GM12878 (cell line): ENCODE measurements at regions not wholly inside any gene's neighbourhood (a gene's known extent, or its start where the extent isn't known, plus 50 kb on each side); places are given as distances from the start of the nearest gene placed in this dataset.

Source experiments
- ATAC-seq: fragments of 200-7000 bp; cut with Tn5 transposase; 3 replicates; pipeline ENCODE4 v1.9.1; 2020; ENCODE audit warnings: mild to moderate bottlenecking, moderate library complexity
- BruUV-seq: library from RNA; stranded (reverse); fragments of 400-500 nt; replicated peaks from 2 replicates; lab custom pipeline; 2021; lab: Mats Ljungman, UMichigan
- CTCF ChIA-PET: fragments of 300-600 bp; sonication (Branson Sonifier 250); formaldehyde crosslinking; extraction: SDS; loops from one replicate; lab custom pipeline; 2021; ENCODE audit warnings: inconsistent platforms; lab: Yijun Ruan, JAX
- POLR2A ChIA-PET: fragments of 350-600 bp; formaldehyde crosslinking; extraction: SDS; loops from one replicate; lab custom pipeline; 2021; ENCODE audit warnings: inconsistent platforms; lab: Charles Lee
- RAD21 ChIA-PET: fragments of 300-600 bp; sonication (Branson Sonifier 250); formaldehyde crosslinking; loops from one replicate; lab custom pipeline; 2023; ENCODE audit warnings: antibody characterized with exemption; ENCODE audit not compliant: unreplicated experiment; lab: Charles Lee
- SMC1A ChIA-PET: fragments of 300-600 bp; sonication (Branson Sonifier 250); formaldehyde crosslinking; loops from one replicate; lab custom pipeline; 2023; ENCODE audit not compliant: unreplicated experiment, uncharacterized antibody; lab: Charles Lee
- DNase-seq: peaks from one replicate; pipeline ENCODE4 v3.0.0-alpha.2; 2011; ENCODE audit warnings: low read depth, low spot score
- FAIRE-seq: peaks from 3 replicates; lab custom pipeline; 2011; peaks lifted over from hg19 to GRCh38; lab: Jason Lieb, UNC
- H2AFZ ChIP-seq: 2 replicates; pipeline ENCODE4 v1.6.0; 2011; ENCODE audit warnings: low read depth, low read length, control low read depth; ENCODE audit not compliant: control insufficient read depth
- H3K27ac ChIP-seq: 2 replicates; pipeline ENCODE4 v1.5.1; 2011; ENCODE audit warnings: control low read depth; ENCODE audit not compliant: control insufficient read depth, insufficient read depth
- H3K27me3 ChIP-seq, 2 experiments: replicated peaks in 1 of 2; 2 replicates each; pipeline versions ENCODE4 v1.6.0 to v1.6.1; 2011; ENCODE audit warnings: low read length in 1 of 2; ENCODE audit not compliant: control insufficient read depth in 2 of 2, insufficient read depth in 2 of 2
- H3K36me3 ChIP-seq, 2 experiments: 2 replicates each; pipeline ENCODE4 v1.5.1; 2011; ENCODE audit warnings: low read length in 1 of 2; ENCODE audit not compliant: control insufficient read depth in 2 of 2, insufficient read depth in 2 of 2
- H3K4me1 ChIP-seq: 2 replicates; pipeline ENCODE4 v1.6.1; 2011; ENCODE audit warnings: mild to moderate bottlenecking, low read length, moderate library complexity, mixed read lengths; ENCODE audit not compliant: control insufficient read depth, insufficient read depth
- H3K4me2 ChIP-seq: 2 replicates; pipeline ENCODE4 v1.6.0; 2011; ENCODE audit warnings: control low read depth; ENCODE audit not compliant: control insufficient read depth, insufficient read depth
- H3K4me3 ChIP-seq: fragments of 200-600 bp; sonication (generic); 2 replicates; pipeline ENCODE4 v1.5.1; 2016
- H3K79me2 ChIP-seq: 2 replicates; pipeline ENCODE4 v1.6.0; 2011; ENCODE audit warnings: low read length; ENCODE audit not compliant: control insufficient read depth, insufficient read depth
- H3K9ac ChIP-seq: 2 replicates; pipeline ENCODE4 v1.8.0; 2011; ENCODE audit warnings: low read length, control low read depth, mixed read lengths; ENCODE audit not compliant: control insufficient read depth, insufficient read depth
- H3K9me3 ChIP-seq: replicated peaks from 3 replicates; pipeline ENCODE4 v1.5.1; 2011; ENCODE audit warnings: mild to moderate bottlenecking, low read length; ENCODE audit not compliant: control insufficient read depth, insufficient read depth
- H4K20me1 ChIP-seq: 2 replicates; pipeline ENCODE4 v1.6.0; 2011; ENCODE audit not compliant: control insufficient read depth, insufficient read depth
- HCFC1 ChIP-seq: fragments of 150-350 bp; IDR thresholded peaks from 2 replicates; pipeline ENCODE4 v1.6.1; 2014; ENCODE audit warnings: low read length
- KLF5 ChIP-seq: fragments of 450-650 bp; IDR thresholded peaks from 2 replicates; pipeline ENCODE4 v1.6.1; 2014; ENCODE audit warnings: mild to moderate bottlenecking; ENCODE audit not compliant: partially characterized antibody
- LARP7 ChIP-seq: fragments of 450-650 bp; IDR thresholded peaks from 2 replicates; pipeline ENCODE4 v1.6.1; 2017; ENCODE audit warnings: mild to moderate bottlenecking
- NBN ChIP-seq: fragments of 450-650 bp; IDR thresholded peaks from 2 replicates; pipeline ENCODE4 v1.6.1; 2016
- SIN3A ChIP-seq: IDR thresholded peaks from 2 replicates; pipeline ENCODE4 v1.6.1; 2012; ENCODE audit warnings: low read depth, low read length, improper control_type of control experiment
- TCF12 ChIP-seq: IDR thresholded peaks from 2 replicates; pipeline ENCODE4 v1.6.1; 2011; ENCODE audit warnings: low read depth, mild to moderate bottlenecking, low read length
- YY1 ChIP-seq: IDR thresholded peaks from 2 replicates; pipeline ENCODE4 v1.6.1; 2011; ENCODE audit warnings: low read depth, mild to moderate bottlenecking, low read length
- ZNF207 ChIP-seq: fragments of 450-650 bp; IDR thresholded peaks from 2 replicates; pipeline ENCODE4 v1.6.1; 2014; ENCODE audit warnings: antibody characterized with exemption, mild to moderate bottlenecking, borderline replicate concordance
- WGBS: methylation state at CpG from one replicate; pipeline ENCODE4 v1.1.6; 2016; ENCODE audit warnings: low lambda C conversion rate; ENCODE audit not compliant: insufficient replicate concordance, insufficient coverage; ENCODE audit errors: missing lambda C conversion rate; 5-methylcytosine and 5-hydroxymethylcytosine counted together
- in situ Hi-C: fragments of 300-500 bp; cut with MboI; formaldehyde crosslinking; loops from 9 replicates; pipeline ENCODE4 v1.14.3; 2018; ENCODE audit warnings: mixed read lengths
- intact Hi-C: fragments of 100-400 bp; cut with micrococcal nuclease; formaldehyde crosslinking; loops from one replicate; pipeline ENCODE4 v1.14.2; 2022; ENCODE audit not compliant: unreplicated experiment
- TF ChIP-seq, protein P1 (sequence below): IDR thresholded peaks from 2 replicates; pipeline ENCODE4 v1.6.1; 2011; ENCODE audit warnings: low read depth, low read length, improper control_type of control experiment, borderline replicate concordance
- TF ChIP-seq, protein P2 (sequence below): fragments of 150-350 bp; IDR thresholded peaks from 2 replicates; pipeline ENCODE4 v1.6.1; 2014; ENCODE audit warnings: mild to moderate bottlenecking, low read depth, low read length
- TF ChIP-seq, protein P3 (sequence below): IDR thresholded peaks from 2 replicates; pipeline ENCODE4 v1.6.1; 2011; ENCODE audit warnings: borderline replicate concordance, low read depth, mild to moderate bottlenecking, moderate library complexity, mixed read lengths, low read length; ENCODE audit not compliant: insufficient read depth; ENCODE audit errors: extremely low read length
- TF ChIP-seq, protein P4 (sequence below): fragments of 450-650 bp; IDR thresholded peaks from 2 replicates; pipeline ENCODE4 v1.6.1; 2018; ENCODE audit warnings: borderline replicate concordance, mild to moderate bottlenecking; ENCODE audit not compliant: partially characterized antibody
- TF ChIP-seq, protein P5 (sequence below): fragments of 450-650 bp; IDR thresholded peaks from 2 replicates; pipeline ENCODE4 v1.6.1; 2018; ENCODE audit warnings: mild to moderate bottlenecking, low read depth, moderate library complexity; ENCODE audit not compliant: partially characterized antibody

- no peak for FAIRE-seq
- DNase-seq = no peak
- Histone ChIP-seq H2AFZ (no peak overlapping the region), H3K4me1 (no peaks in the 10 kb centered on the region), H3K9ac (no peak overlapping the region), H3K79me2 (no peaks in the 10 kb centered on the region), H3K27ac (no peak overlapping the region), H4K20me1 (no peaks in the 10 kb centered on the region), H3K36me3 (no peaks in the 10 kb centered on the region), H3K9me3 (no peaks in the 10 kb centered on the region), H3K4me2 (no peak overlapping the region), H3K4me3 (no peak overlapping the region), H3K27me3 (no peaks in the 10 kb centered on the region)
- BruUV-seq = no TSS peak
- no peak; the same call in 2 of the 3 replicates for ATAC-seq
- 21% methylated on average over 8 of the region's 8 CpGs for WGBS
- ChIA-PET POLR2A (interaction anchor here (0.6 kb wide), 1 partner anchor 79 kb away, joined by 3 read pairs; no protein-coding TSS in a partner anchor), SMC1A (interaction anchor here (0.6 to 1.8 kb wide), 11 partner anchors 8 to 706 kb away, joined by 3 to 9 read pairs (median 3); no protein-coding TSS in a partner anchor), CTCF (interaction anchor here (1.6 to 2.2 kb wide), 2 partner anchors 21 to 514 kb away, joined by 4 to 6 read pairs; no protein-coding TSS in a partner anchor), RAD21 (interaction anchor here (1.4 to 3.0 kb wide), 4 partner anchors 15 to 514 kb away, joined by 3 to 10 read pairs (median 4); no protein-coding TSS in a partner anchor)
- intact Hi-C loops (no loop called here), in situ Hi-C loops (no loop called here)
- TF ChIP-seq, protein P1, sequence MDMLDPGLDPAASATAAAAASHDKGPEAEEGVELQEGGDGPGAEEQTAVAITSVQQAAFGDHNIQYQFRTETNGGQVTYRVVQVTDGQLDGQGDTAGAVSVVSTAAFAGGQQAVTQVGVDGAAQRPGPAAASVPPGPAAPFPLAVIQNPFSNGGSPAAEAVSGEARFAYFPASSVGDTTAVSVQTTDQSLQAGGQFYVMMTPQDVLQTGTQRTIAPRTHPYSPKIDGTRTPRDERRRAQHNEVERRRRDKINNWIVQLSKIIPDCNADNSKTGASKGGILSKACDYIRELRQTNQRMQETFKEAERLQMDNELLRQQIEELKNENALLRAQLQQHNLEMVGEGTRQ = no peak
- TF ChIP-seq, protein P2, sequence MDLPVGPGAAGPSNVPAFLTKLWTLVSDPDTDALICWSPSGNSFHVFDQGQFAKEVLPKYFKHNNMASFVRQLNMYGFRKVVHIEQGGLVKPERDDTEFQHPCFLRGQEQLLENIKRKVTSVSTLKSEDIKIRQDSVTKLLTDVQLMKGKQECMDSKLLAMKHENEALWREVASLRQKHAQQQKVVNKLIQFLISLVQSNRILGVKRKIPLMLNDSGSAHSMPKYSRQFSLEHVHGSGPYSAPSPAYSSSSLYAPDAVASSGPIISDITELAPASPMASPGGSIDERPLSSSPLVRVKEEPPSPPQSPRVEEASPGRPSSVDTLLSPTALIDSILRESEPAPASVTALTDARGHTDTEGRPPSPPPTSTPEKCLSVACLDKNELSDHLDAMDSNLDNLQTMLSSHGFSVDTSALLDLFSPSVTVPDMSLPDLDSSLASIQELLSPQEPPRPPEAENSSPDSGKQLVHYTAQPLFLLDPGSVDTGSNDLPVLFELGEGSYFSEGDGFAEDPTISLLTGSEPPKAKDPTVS = no peak
- TF ChIP-seq, protein P3, sequence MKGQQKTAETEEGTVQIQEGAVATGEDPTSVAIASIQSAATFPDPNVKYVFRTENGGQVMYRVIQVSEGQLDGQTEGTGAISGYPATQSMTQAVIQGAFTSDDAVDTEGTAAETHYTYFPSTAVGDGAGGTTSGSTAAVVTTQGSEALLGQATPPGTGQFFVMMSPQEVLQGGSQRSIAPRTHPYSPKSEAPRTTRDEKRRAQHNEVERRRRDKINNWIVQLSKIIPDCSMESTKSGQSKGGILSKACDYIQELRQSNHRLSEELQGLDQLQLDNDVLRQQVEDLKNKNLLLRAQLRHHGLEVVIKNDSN = no peak
- TF ChIP-seq, protein P4, sequence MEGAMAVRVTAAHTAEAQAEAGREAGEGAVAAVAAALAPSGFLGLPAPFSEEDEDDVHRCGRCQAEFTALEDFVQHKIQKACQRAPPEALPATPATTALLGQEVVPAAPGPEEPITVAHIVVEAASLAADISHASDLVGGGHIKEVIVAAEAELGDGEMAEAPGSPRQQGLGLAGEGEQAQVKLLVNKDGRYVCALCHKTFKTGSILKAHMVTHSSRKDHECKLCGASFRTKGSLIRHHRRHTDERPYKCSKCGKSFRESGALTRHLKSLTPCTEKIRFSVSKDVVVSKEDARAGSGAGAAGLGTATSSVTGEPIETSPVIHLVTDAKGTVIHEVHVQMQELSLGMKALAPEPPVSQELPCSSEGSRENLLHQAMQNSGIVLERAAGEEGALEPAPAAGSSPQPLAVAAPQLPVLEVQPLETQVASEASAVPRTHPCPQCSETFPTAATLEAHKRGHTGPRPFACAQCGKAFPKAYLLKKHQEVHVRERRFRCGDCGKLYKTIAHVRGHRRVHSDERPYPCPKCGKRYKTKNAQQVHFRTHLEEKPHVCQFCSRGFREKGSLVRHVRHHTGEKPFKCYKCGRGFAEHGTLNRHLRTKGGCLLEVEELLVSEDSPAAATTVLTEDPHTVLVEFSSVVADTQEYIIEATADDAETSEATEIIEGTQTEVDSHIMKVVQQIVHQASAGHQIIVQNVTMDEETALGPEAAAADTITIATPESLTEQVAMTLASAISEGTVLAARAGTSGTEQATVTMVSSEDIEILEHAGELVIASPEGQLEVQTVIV = no peak
- TF ChIP-seq NBN (no peak), SIN3A (no peak), ZNF207 (no peak), KLF5 (no peak), TCF12 (no peak), LARP7 (no peak), HCFC1 (no peak), YY1 (no peak)
- TF ChIP-seq, protein P5, sequence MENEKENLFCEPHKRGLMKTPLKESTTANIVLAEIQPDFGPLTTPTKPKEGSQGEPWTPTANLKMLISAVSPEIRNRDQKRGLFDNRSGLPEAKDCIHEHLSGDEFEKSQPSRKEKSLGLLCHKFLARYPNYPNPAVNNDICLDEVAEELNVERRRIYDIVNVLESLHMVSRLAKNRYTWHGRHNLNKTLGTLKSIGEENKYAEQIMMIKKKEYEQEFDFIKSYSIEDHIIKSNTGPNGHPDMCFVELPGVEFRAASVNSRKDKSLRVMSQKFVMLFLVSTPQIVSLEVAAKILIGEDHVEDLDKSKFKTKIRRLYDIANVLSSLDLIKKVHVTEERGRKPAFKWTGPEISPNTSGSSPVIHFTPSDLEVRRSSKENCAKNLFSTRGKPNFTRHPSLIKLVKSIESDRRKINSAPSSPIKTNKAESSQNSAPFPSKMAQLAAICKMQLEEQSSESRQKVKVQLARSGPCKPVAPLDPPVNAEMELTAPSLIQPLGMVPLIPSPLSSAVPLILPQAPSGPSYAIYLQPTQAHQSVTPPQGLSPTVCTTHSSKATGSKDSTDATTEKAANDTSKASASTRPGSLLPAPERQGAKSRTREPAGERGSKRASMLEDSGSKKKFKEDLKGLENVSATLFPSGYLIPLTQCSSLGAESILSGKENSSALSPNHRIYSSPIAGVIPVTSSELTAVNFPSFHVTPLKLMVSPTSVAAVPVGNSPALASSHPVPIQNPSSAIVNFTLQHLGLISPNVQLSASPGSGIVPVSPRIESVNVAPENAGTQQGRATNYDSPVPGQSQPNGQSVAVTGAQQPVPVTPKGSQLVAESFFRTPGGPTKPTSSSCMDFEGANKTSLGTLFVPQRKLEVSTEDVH = no peak
Measured at GRCh38 chr3:89577637-89578530, 470.5 kb downstream of the EPHA3 start.
